Neural crest cell (in vitro differentiated cells): ENCODE measurements at regions not wholly inside any gene's neighbourhood (a gene's known extent, or its start where the extent isn't known, plus 50 kb on each side); places are given as distances from the start of the nearest gene placed in this dataset.

Source experiments
- DNase-seq: peaks from one replicate; pipeline ENCODE4 v3.0.0; 2021; ENCODE audit warnings: low read depth, mixed read lengths, low spot score
- H3K27ac Mint-ChIP-seq: one replicate; pipeline ENCODE4 v1.8.0; 2021; ENCODE audit warnings: mild to moderate bottlenecking, mixed read lengths; ENCODE audit not compliant: unreplicated experiment
- H3K27me3 Mint-ChIP-seq: 2 replicates; pipeline ENCODE4 v1.8.0; 2021; ENCODE audit warnings: low read depth, mild to moderate bottlenecking, mixed read lengths
- H3K36me3 Mint-ChIP-seq: 2 replicates; pipeline ENCODE4 v1.8.0; 2021; ENCODE audit warnings: low read depth, mild to moderate bottlenecking, mixed read lengths
- H3K4me1 Mint-ChIP-seq: 2 replicates; pipeline ENCODE4 v1.8.0; 2021; ENCODE audit warnings: mixed read lengths
- H3K4me3 Mint-ChIP-seq: one replicate; pipeline ENCODE4 v1.8.0; 2021; ENCODE audit warnings: mild to moderate bottlenecking, mixed read lengths
- H3K9me3 Mint-ChIP-seq: 2 replicates; pipeline ENCODE4 v1.8.0; 2021; ENCODE audit warnings: mixed read lengths
- TF ChIP-seq, protein P1 (sequence below): fragments of 200-600 bp; sonication (generic); conservative IDR thresholded peaks from 2 replicates; pipeline ENCODE4 v1.5.0; 2021; ENCODE audit warnings: antibody characterized with exemption, mild to moderate bottlenecking

DNA sequence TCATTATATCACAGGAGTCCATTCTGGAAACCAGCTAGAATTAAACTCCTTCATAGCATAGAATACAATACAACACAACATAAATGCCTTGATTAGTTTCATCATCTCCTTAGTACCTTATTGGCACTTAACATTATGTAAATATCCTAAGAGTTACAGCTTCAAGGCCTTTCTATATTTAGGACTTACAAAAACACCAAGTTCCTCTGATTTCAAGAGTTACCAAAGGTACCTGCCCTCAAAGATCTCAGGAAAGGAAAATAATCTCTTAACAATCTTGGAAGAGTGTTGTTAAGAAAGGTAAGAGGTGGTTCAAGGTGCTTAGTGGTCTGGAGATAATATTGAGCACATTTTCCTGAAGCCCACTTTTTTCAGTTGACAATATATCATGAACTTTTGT, 477.7 kb downstream of the IGSF11 start:
- TF ChIP-seq, protein P1, sequence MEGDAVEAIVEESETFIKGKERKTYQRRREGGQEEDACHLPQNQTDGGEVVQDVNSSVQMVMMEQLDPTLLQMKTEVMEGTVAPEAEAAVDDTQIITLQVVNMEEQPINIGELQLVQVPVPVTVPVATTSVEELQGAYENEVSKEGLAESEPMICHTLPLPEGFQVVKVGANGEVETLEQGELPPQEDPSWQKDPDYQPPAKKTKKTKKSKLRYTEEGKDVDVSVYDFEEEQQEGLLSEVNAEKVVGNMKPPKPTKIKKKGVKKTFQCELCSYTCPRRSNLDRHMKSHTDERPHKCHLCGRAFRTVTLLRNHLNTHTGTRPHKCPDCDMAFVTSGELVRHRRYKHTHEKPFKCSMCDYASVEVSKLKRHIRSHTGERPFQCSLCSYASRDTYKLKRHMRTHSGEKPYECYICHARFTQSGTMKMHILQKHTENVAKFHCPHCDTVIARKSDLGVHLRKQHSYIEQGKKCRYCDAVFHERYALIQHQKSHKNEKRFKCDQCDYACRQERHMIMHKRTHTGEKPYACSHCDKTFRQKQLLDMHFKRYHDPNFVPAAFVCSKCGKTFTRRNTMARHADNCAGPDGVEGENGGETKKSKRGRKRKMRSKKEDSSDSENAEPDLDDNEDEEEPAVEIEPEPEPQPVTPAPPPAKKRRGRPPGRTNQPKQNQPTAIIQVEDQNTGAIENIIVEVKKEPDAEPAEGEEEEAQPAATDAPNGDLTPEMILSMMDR, result no peak
- Mint-ChIP-seq H3K27ac (no peak overlapping the region), H3K4me1 (no peaks in the 10 kb centered on the region), H3K27me3 (no peaks in the 10 kb centered on the region), H3K9me3 (no peaks in the 10 kb centered on the region), H3K4me3 (no peak overlapping the region), H3K36me3 (no peaks in the 10 kb centered on the region)
- DNase-seq, result no peak

- no peak for DNase-seq
- Mint-ChIP-seq H3K27ac (no peak overlapping the region), H3K27me3 (no peaks in the 10 kb centered on the region), H3K36me3 (no peaks in the 10 kb centered on the region), H3K9me3 (no peaks in the 10 kb centered on the region), H3K4me1 (no peaks in the 10 kb centered on the region), H3K4me3 (no peak overlapping the region)
- TF ChIP-seq, protein P1, result no peak
Measured at GRCh38 chr3:118557513-118557912, 477.1 kb downstream of the IGSF11 start.

DNA sequence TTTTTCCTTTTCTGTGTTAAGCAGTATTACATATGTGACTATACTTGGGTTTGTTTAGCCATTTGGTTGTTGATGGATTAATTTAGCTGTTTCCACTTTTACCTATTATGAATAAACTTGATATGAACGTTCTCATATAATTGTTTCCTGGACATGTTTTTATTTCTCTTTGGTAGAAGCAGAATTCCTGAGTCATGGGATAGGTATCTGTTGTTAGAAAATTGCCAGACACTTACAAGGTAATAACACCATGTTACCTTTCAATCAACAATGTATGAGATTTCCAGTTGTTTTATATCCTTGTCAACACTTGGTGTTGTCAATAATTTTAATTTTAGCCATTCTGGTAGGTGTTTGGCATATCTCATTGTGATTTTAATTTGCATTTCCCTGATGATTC, 475.4 kb downstream of the IGSF11 start:
- no peaks in the 10 kb centered on the region for H3K9me3 Mint-ChIP-seq
- no peak overlapping the region for H3K4me3 Mint-ChIP-seq
- no peak for DNase-seq
- H3K27ac Mint-ChIP-seq, result no peak overlapping the region
- H3K27me3 Mint-ChIP-seq, result no peaks in the 10 kb centered on the region
- no peaks in the 10 kb centered on the region for H3K4me1 Mint-ChIP-seq
- TF ChIP-seq, protein P1, result no peak
- H3K36me3 Mint-ChIP-seq, result no peaks in the 10 kb centered on the region

- Mint-ChIP-seq H3K4me3 (no peak overlapping the region), H3K27me3 (no peaks in the 10 kb centered on the region), H3K36me3 (peaks cover 3% of the 10 kb centered on the region), H3K9me3 (peaks cover 12% of the 10 kb centered on the region), H3K4me1 (no peaks in the 10 kb centered on the region), H3K27ac (no peak overlapping the region)
- no peak for DNase-seq
- TF ChIP-seq, protein P1, result no peak
Measured at GRCh38 chr3:118564800-118565199, 469.8 kb downstream of the IGSF11 start.

GRCh38 chr3:118573912-118574311, 460.7 kb downstream of the IGSF11 start:
- TF ChIP-seq, protein P1, result no peak
- peaks cover 8% of the 10 kb centered on the region for H3K9me3 Mint-ChIP-seq
- peaks cover 5% of the 10 kb centered on the region for H3K27me3 Mint-ChIP-seq
- H3K4me3 Mint-ChIP-seq, result no peak overlapping the region
- H3K36me3 Mint-ChIP-seq, result peaks cover 2% of the 10 kb centered on the region
- no peak for DNase-seq
- H3K27ac Mint-ChIP-seq, result no peak overlapping the region
- no peaks in the 10 kb centered on the region for H3K4me1 Mint-ChIP-seq
